BJ (cell line): ENCODE measurements at regions not wholly inside any gene's neighbourhood (a gene's known extent, or its start where the extent isn't known, plus 50 kb on each side); places are given as distances from the start of the nearest gene placed in this dataset.

ENCODE experiments used
- CTCF ChIA-PET: fragments of 350-600 bp; formaldehyde crosslinking; extraction: SDS; loops from one replicate; lab custom pipeline; 2021; ENCODE audit warnings: antibody characterized with exemption, inconsistent platforms; lab: Yijun Ruan, JAX
- POLR2A ChIA-PET: fragments of 300-600 bp; sonication (Branson Sonifier 250); formaldehyde crosslinking; extraction: SDS; loops from one replicate; lab custom pipeline; 2021; ENCODE audit warnings: antibody characterized with exemption; lab: Charles Lee
- DNase-seq: peaks from one replicate; pipeline ENCODE4 v3.0.0-alpha.2; 2011; ENCODE audit warnings: low read depth
- H3K27me3 ChIP-seq: 2 replicates; pipeline ENCODE4 v1.6.0; 2011; ENCODE audit warnings: low read length; ENCODE audit not compliant: control insufficient read depth, insufficient read depth
- H3K36me3 ChIP-seq: 2 replicates; pipeline ENCODE4 v1.5.1; 2011; ENCODE audit warnings: low read length; ENCODE audit not compliant: control insufficient read depth, insufficient read depth
- H3K4me3 ChIP-seq: 2 replicates; pipeline ENCODE4 v1.5.1; 2011; ENCODE audit warnings: low read depth, mild to moderate bottlenecking, control low read depth, low read length
- TF ChIP-seq, protein P1 (sequence below): IDR thresholded peaks from 2 replicates; pipeline ENCODE4 v1.5.1; 2011; ENCODE audit warnings: low read depth, mild to moderate bottlenecking, control low read depth, inconsistent platforms, low read length, moderate library complexity; ENCODE audit not compliant: insufficient read depth

DNA sequence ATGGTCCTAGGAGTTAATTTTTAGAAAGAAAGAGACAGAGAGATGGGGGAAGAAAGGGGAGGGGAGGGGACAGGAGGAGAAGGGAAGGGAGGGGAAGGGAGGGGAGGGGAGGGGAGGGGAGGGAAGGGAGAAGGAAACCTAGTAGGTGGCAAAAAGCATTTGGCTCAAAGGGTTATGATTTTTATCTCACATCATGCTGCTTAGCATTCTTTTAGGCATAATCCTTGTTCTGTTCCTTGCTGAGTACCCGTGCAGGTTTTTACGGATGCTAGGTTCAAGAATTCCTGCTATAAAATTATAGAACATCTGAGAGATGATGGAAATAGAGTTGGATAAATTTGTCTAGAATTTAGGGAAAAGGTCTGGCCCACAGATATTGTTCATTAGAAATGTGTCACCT lies 132.4 kb upstream of the PRSS1 start:
- no peak overlapping the region for H3K4me3 ChIP-seq
- CTCF ChIA-PET: no interaction called here
- POLR2A ChIA-PET: no interaction called here

DNA sequence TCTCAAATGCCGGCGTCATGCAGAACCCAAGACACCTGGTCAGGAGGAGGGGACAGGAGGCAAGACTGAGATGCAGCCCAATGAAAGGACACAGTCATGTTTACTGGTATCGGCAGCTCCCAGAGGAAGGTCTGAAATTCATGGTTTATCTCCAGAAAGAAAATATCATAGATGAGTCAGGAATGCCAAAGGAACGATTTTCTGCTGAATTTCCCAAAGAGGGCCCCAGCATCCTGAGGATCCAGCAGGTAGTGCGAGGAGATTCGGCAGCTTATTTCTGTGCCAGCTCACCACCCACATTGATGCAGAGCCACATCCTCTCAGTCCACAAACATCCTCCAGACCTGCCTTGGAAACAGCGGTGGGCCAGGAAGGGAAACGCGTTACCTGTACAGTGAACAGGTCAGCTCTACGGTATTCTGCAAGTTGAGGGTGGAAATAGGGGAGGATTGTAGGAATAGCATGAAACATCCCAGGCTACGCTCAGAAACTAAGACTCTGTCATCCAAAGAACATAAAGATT lies 133.1 kb upstream of the PRSS1 start:
- Histone ChIP-seq H3K36me3 (no peaks in the 10 kb centered on the region), H3K27me3 (no peaks in the 10 kb centered on the region), H3K4me3 (no peak overlapping the region)
- no peak for DNase-seq
- TF ChIP-seq, protein P1, sequence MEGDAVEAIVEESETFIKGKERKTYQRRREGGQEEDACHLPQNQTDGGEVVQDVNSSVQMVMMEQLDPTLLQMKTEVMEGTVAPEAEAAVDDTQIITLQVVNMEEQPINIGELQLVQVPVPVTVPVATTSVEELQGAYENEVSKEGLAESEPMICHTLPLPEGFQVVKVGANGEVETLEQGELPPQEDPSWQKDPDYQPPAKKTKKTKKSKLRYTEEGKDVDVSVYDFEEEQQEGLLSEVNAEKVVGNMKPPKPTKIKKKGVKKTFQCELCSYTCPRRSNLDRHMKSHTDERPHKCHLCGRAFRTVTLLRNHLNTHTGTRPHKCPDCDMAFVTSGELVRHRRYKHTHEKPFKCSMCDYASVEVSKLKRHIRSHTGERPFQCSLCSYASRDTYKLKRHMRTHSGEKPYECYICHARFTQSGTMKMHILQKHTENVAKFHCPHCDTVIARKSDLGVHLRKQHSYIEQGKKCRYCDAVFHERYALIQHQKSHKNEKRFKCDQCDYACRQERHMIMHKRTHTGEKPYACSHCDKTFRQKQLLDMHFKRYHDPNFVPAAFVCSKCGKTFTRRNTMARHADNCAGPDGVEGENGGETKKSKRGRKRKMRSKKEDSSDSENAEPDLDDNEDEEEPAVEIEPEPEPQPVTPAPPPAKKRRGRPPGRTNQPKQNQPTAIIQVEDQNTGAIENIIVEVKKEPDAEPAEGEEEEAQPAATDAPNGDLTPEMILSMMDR: no peak
- ChIA-PET POLR2A (no interaction called here), CTCF (interaction anchor here (0.8 to 1.8 kb wide), 3 partner anchors 9 to 81 kb away, joined by 3 to 8 read pairs (median 3); no protein-coding TSS in a partner anchor)

More for the DNA sequence above, 132.4 kb upstream of the PRSS1 start:
- no peak for DNase-seq
- TF ChIP-seq, protein P1: no peak
- Histone ChIP-seq H3K27me3 (no peaks in the 10 kb centered on the region), H3K36me3 (no peaks in the 10 kb centered on the region)

- POLR2A ChIA-PET: no interaction called here
- CTCF ChIA-PET: interaction anchor here (0.8 to 1.8 kb wide), 3 partner anchors 10 to 80 kb away, joined by 3 to 8 read pairs (median 3); no protein-coding TSS in a partner anchor
- no peak overlapping the region for H3K4me3 ChIP-seq
- TF ChIP-seq, protein P1: no peak
- no peaks in the 10 kb centered on the region for H3K36me3 ChIP-seq
- DNase-seq: no peak
- no peaks in the 10 kb centered on the region for H3K27me3 ChIP-seq
These were observed 133.8 kb upstream of the PRSS1 start for GRCh38 chr7:142615508-142615907.

DNA sequence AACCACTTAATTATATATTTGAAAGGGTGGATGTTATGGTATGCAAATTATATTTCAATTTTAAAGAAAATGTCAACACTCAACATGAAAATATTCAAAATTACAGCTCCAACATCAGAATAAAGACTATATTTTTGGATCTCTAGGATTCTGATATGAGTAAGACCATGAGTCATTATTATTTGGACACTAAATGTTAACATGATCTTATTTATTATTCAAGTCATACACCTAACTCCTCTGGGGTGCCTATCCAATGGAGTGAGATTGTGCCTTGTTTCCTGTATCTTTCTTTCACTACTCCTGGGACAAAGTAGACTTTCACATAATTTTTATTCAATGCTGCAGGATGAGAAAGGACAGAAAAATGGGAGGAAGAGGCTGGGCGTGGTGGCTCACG lies 135.2 kb upstream of the PRSS1 start:
- H3K4me3 ChIP-seq: no peak overlapping the region
- H3K36me3 ChIP-seq: no peaks in the 10 kb centered on the region
- ChIA-PET CTCF (interaction anchor here (1.1 to 1.6 kb wide), 2 partner anchors 79 to 169 kb away, joined by 3 to 4 read pairs; no protein-coding TSS in a partner anchor), POLR2A (interaction anchor here (0.6 kb wide), 1 partner anchor 117 kb away, joined by 3 read pairs; no protein-coding TSS in a partner anchor)
- H3K27me3 ChIP-seq: no peaks in the 10 kb centered on the region
- TF ChIP-seq, protein P1: no peak
- no peak for DNase-seq

- ChIA-PET POLR2A (no interaction called here), CTCF (interaction anchor here (1.3 to 2.5 kb wide), 5 partner anchors 9 to 171 kb away, joined by 4 to 15 read pairs (median 7); no protein-coding TSS in a partner anchor)
- TF ChIP-seq, protein P1: no peak
- Histone ChIP-seq H3K27me3 (no peaks in the 10 kb centered on the region), H3K4me3 (no peak overlapping the region), H3K36me3 (no peaks in the 10 kb centered on the region)
- DNase-seq: no peak
These were observed 136.9 kb upstream of the PRSS1 start for GRCh38 chr7:142612237-142612881.
